SK-N-SH (cell line): ENCODE measurements at regions not wholly inside any gene's neighbourhood (a gene's known extent, or its start where the extent isn't known, plus 50 kb on each side); places are given as distances from the start of the nearest gene placed in this dataset.

Experiments used
- CTCF ChIA-PET: fragments of 300-600, 350-600 bp; formaldehyde crosslinking; extraction: SDS; loops from one replicate; lab custom pipeline; 2021; lab: Yijun Ruan, JAX
- POLR2A ChIA-PET: fragments of 350-600 bp; sonication (Branson Sonifier 250); formaldehyde crosslinking; extraction: SDS; loops from one replicate; lab custom pipeline; 2020; ENCODE audit warnings: antibody characterized with exemption, inconsistent platforms; lab: Yijun Ruan, JAX
- DNase-seq: peaks from one replicate; pipeline ENCODE4 v3.0.0; 2012
- H2AFZ ChIP-seq: fragments of 200-600 bp; sonication (generic); 2 replicates; pipeline ENCODE4 v1.8.1; 2016; ENCODE audit warnings: antibody characterized with exemption, mild to moderate bottlenecking, low read depth
- H3F3A ChIP-seq: fragments of 200-600 bp; sonication (generic); replicated peaks from 2 replicates; pipeline ENCODE3; 2016; ENCODE audit warnings: antibody characterized with exemption, mild to moderate bottlenecking; ENCODE audit not compliant: insufficient read depth
- H3K27ac ChIP-seq, 2 experiments: fragments of 200-500 bp in 1 of 2; fragments of 200-600 bp in 1 of 2; sonication (Bioruptor generic) in 1 of 2; sonication (generic), shearing (Covaris generic) in 1 of 2; 2 replicates each; pipeline versions ENCODE4 v1.5.1 to v1.6.1; 2014 to 2016; ENCODE audit warnings: low read depth in 2 of 2, inconsistent platforms in 1 of 2, low read length in 1 of 2, mild to moderate bottlenecking in 1 of 2, mixed read lengths in 1 of 2
- H3K27me3 ChIP-seq: fragments of 200-600 bp; sonication (generic), shearing (Covaris generic); 2 replicates; pipeline ENCODE4 v1.6.1; 2016; ENCODE audit warnings: mixed run types; ENCODE audit not compliant: insufficient read depth
- H3K36me3 ChIP-seq, 2 experiments: fragments of 200-500 bp in 1 of 2; fragments of 200-600 bp in 1 of 2; sonication (Bioruptor generic) in 1 of 2; sonication (generic) in 1 of 2; replicated peaks in 1 of 2; 2 replicates each; pipeline versions ENCODE3 to v1.5.1; 2014 to 2016; ENCODE audit warnings: low read length in 1 of 2, mild to moderate bottlenecking in 1 of 2; ENCODE audit not compliant: insufficient read depth in 2 of 2, control insufficient read depth in 1 of 2
- H3K4me1 ChIP-seq, 2 experiments: fragments of 200-500 bp in 1 of 2; fragments of 200-600 bp in 1 of 2; sonication (Bioruptor generic) in 1 of 2; sonication (generic), shearing (Covaris generic) in 1 of 2; 2 replicates each; pipeline versions ENCODE4 v1.5.1 to v1.6.1; 2014 to 2016; ENCODE audit warnings: low read depth in 1 of 2, low read length in 1 of 2, mixed run types in 1 of 2; ENCODE audit not compliant: insufficient read depth in 2 of 2, control insufficient read depth in 1 of 2
- H3K4me2 ChIP-seq: fragments of 200-600 bp; sonication (generic), shearing (Covaris generic); 2 replicates; pipeline ENCODE4 v1.6.1; 2017; ENCODE audit warnings: mixed run types
- H3K4me3 ChIP-seq, 2 experiments: fragments of 200-500 bp in 1 of 2; fragments of 200-600 bp in 1 of 2; sonication (Bioruptor generic) in 1 of 2; sonication (generic), shearing (Covaris generic) in 1 of 2; 2 replicates each; pipeline versions ENCODE4 v1.5.1 to v1.8.1; 2014 to 2016; ENCODE audit warnings: low read depth in 2 of 2, inconsistent platforms in 1 of 2, low read length in 1 of 2, mild to moderate bottlenecking in 1 of 2, mixed read lengths in 1 of 2, moderate library complexity in 1 of 2
- H3K79me2 ChIP-seq: fragments of 200-600 bp; sonication (generic); 2 replicates; pipeline ENCODE4 v1.8.1; 2017; ENCODE audit warnings: mild to moderate bottlenecking; ENCODE audit not compliant: insufficient read depth
- H3K9ac ChIP-seq: fragments of 200-600 bp; sonication (generic); 2 replicates; pipeline ENCODE4 v1.6.1; 2017; ENCODE audit warnings: mixed run types
- H3K9me2 ChIP-seq: fragments of 200-600 bp; sonication (generic); 2 replicates; pipeline ENCODE4 v1.6.1; 2017; ENCODE audit warnings: mixed run types
- H3K9me3 ChIP-seq: fragments of 200-600 bp; sonication (generic); 2 replicates; pipeline ENCODE4 v1.6.1; 2017; ENCODE audit warnings: mixed run types, mild to moderate bottlenecking, moderate library complexity
- H4K20me1 ChIP-seq: fragments of 200-600 bp; sonication (generic); 2 replicates; pipeline ENCODE4 v1.6.1; 2017; ENCODE audit warnings: mild to moderate bottlenecking, mixed run types; ENCODE audit not compliant: insufficient read depth
- EP300 ChIP-seq, 2 experiments: IDR thresholded peaks; 2 replicates each; pipeline versions ENCODE4 v1.4.0 to v1.6.1; 2012; ENCODE audit warnings: borderline replicate concordance in 1 of 2, low read depth in 1 of 2, low read length in 1 of 2
- EZH2phosphoT487 ChIP-seq: fragments of 200-600 bp; sonication (generic); IDR thresholded peaks from 2 replicates; pipeline ENCODE4 v1.6.1; 2017; ENCODE audit warnings: low read depth, mixed run types, mild to moderate bottlenecking, antibody characterized with exemption, moderate library complexity, borderline replicate concordance
- FOSL2 ChIP-seq: IDR thresholded peaks from 2 replicates; pipeline ENCODE4 v1.4.0; 2012; ENCODE audit warnings: low read depth, mild to moderate bottlenecking, moderate library complexity, borderline replicate concordance
- GABPA ChIP-seq: IDR thresholded peaks from 2 replicates; pipeline ENCODE4 v1.4.0; 2012; ENCODE audit warnings: low read depth, mild to moderate bottlenecking
- GATA2 ChIP-seq: sonication (generic); formaldehyde crosslinking; IDR thresholded peaks from 2 replicates; pipeline ENCODE4 v1.5.0; 2020; ENCODE audit warnings: mild to moderate bottlenecking, missing genetic modification reagents
- IRF3 ChIP-seq: fragments of 150-350 bp; IDR thresholded peaks from 2 replicates; pipeline ENCODE4 v1.6.1; 2016; ENCODE audit warnings: mild to moderate bottlenecking, low read depth, low read length
- NFIC ChIP-seq: IDR thresholded peaks from 2 replicates; pipeline ENCODE4 v1.4.0; 2012; ENCODE audit warnings: borderline replicate concordance
- NRF1 ChIP-seq: IDR thresholded peaks from 2 replicates; pipeline ENCODE4 v1.6.1; 2012; ENCODE audit warnings: low read depth, mild to moderate bottlenecking, low read length
- POLR2AphosphoS5 ChIP-seq: IDR thresholded peaks from 2 replicates; pipeline ENCODE4 v1.6.1; 2012; ENCODE audit warnings: low read depth, low read length
- RAD21 ChIP-seq: IDR thresholded peaks from 2 replicates; pipeline ENCODE4 v1.6.1; 2012; ENCODE audit warnings: mild to moderate bottlenecking, low read length
- RXRA ChIP-seq: IDR thresholded peaks from 2 replicates; pipeline ENCODE4 v1.4.0; 2012; ENCODE audit warnings: low read depth, mild to moderate bottlenecking, borderline replicate concordance
- SIN3A ChIP-seq: IDR thresholded peaks from 2 replicates; pipeline ENCODE4 v1.6.1; 2012; ENCODE audit warnings: low read depth, mild to moderate bottlenecking, low read length, moderate library complexity, borderline replicate concordance
- TAF1 ChIP-seq: IDR thresholded peaks from 2 replicates; pipeline ENCODE4 v1.6.1; 2012; ENCODE audit warnings: low read depth, mild to moderate bottlenecking, low read length, moderate library complexity, borderline replicate concordance
- USF1 ChIP-seq: IDR thresholded peaks from 2 replicates; pipeline ENCODE4 v1.4.0; 2012; ENCODE audit warnings: low read depth, borderline replicate concordance
- YY1 ChIP-seq: IDR thresholded peaks from 2 replicates; pipeline ENCODE4 v1.4.0; 2012; ENCODE audit warnings: low read depth, mild to moderate bottlenecking
- WGBS: methylation state at CpG from one replicate; pipeline ENCODE4 v1.1.6; 2017; ENCODE audit warnings: low lambda C conversion rate; 5-methylcytosine and 5-hydroxymethylcytosine counted together
- TF ChIP-seq, protein P1 (sequence below): fragments of 150-350 bp; IDR thresholded peaks from 2 replicates; pipeline ENCODE4 v1.6.1; 2017; ENCODE audit warnings: antibody characterized with exemption, low read length, low read depth, borderline replicate concordance

DNA sequence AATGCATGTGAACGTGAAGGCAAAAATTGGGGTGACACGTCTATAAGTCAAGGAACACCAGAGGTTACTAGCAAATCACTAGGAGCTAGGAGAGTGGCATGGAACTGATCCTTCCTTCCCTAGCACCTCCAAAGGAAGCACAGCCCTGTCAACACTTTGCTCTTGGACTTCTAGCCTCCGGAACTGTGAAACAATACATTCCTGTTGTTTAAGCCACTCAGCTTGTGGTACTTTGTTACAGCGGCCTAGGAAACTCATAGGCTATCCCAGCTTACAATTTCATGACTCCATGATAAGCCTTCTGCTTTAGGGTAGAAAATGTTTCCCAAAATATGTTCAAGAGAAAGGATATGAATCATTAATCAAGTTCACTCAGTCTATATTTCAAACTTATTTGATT, 798.1 kb downstream of the DCDC2C start (continued):
- TF ChIP-seq IRF3: no peak

GRCh38 chr2:4502230-4502843, 799.0 kb downstream of the DCDC2C start:
- H3K4me2 ChIP-seq: no peak overlapping the region
- no peaks in the 10 kb centered on the region for H3K36me3 ChIP-seq
- no peaks in the 10 kb centered on the region for H3K79me2 ChIP-seq
- CTCF ChIA-PET: no interaction called here
- no peak for TF ChIP-seq EZH2phosphoT487
- TF ChIP-seq TAF1: no peak
- DNase-seq: no peak
- no peak overlapping the region for H3K4me3 ChIP-seq
- POLR2A ChIA-PET: no interaction called here
- WGBS: 29% methylated on average over 3 of the region's 3 CpGs
- no peak overlapping the region for H3K9ac ChIP-seq
- H3F3A ChIP-seq: no peaks in the 10 kb centered on the region
- no peak overlapping the region for H3K27ac ChIP-seq
- H2AFZ ChIP-seq: no peak overlapping the region
- H4K20me1 ChIP-seq: no peaks in the 10 kb centered on the region
- no peaks in the 10 kb centered on the region for H3K27me3 ChIP-seq
- H3K4me1 ChIP-seq: no peaks in the 10 kb centered on the region
- H3K9me2 ChIP-seq: no peaks in the 10 kb centered on the region
- H3K9me3 ChIP-seq: no peaks in the 10 kb centered on the region

DNA sequence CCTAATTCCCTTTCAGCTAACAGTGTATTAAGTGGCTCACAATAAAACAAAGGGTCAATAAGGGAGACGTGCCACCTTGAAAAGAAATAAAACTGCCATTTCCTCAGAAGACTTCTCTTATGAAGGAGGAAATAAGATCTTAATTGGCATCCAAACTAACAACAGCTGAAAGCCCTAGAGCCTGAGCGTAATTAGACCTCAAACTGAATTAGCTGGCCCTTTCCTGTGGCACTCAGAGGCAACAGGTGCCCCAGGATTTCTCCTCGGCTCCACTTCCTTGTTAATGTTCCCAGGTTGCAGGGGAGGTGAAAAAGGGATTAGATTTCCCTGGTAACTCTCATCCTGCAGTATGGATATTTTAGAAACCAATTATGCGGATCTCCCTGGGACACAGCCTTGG, 804.3 kb downstream of the DCDC2C start:
- H3F3A ChIP-seq: no peaks in the 10 kb centered on the region
- no peaks in the 10 kb centered on the region for H3K27me3 ChIP-seq
- 27% methylated on average over 4 of the region's 4 CpGs for WGBS
- no peak for DNase-seq
- H2AFZ ChIP-seq: no peak overlapping the region
- CTCF ChIA-PET: no interaction called here
- H3K36me3 ChIP-seq: no peaks in the 10 kb centered on the region
- no peaks in the 10 kb centered on the region for H4K20me1 ChIP-seq
- H3K4me3 ChIP-seq: no peak overlapping the region
- no peaks in the 10 kb centered on the region; a peak in 1 of 4 replicates for H3K4me1 ChIP-seq
- H3K9me3 ChIP-seq: 0 out of 2 replicates have a peak, but pooled peaks cover under 1% of the 10 kb centered on the region
- no peak overlapping the region for H3K4me2 ChIP-seq
- H3K9me2 ChIP-seq: no peaks in the 10 kb centered on the region
- no peaks in the 10 kb centered on the region for H3K79me2 ChIP-seq
- no peak for TF ChIP-seq YY1
- no peak for TF ChIP-seq RXRA
- no peak for TF ChIP-seq SIN3A
- TF ChIP-seq GATA2 (CRISPR knock-in tag): no peak
- TF ChIP-seq TAF1: no peak
- no peak for TF ChIP-seq GABPA
- no peak for TF ChIP-seq FOSL2
- TF ChIP-seq USF1: no peak
- TF ChIP-seq EP300 (IDR thresholded peaks at IDR 0.05; ENCODE audit: borderline replicate concordance in 1 of 2, low read depth in 1 of 2, low read length in 1 of 2): no peak
- TF ChIP-seq NFIC: no peak
- TF ChIP-seq RAD21: no peak
- TF ChIP-seq, protein P1, sequence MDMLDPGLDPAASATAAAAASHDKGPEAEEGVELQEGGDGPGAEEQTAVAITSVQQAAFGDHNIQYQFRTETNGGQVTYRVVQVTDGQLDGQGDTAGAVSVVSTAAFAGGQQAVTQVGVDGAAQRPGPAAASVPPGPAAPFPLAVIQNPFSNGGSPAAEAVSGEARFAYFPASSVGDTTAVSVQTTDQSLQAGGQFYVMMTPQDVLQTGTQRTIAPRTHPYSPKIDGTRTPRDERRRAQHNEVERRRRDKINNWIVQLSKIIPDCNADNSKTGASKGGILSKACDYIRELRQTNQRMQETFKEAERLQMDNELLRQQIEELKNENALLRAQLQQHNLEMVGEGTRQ: no peak
- no peak for TF ChIP-seq POLR2AphosphoS5
- TF ChIP-seq NRF1: no peak
- H3K27ac ChIP-seq: no peak overlapping the region
- H3K9ac ChIP-seq: no peak overlapping the region
- POLR2A ChIA-PET: no interaction called here
